GM12891 (cell line): ENCODE measurements at regions not wholly inside any gene's neighbourhood (a gene's known extent, or its start where the extent isn't known, plus 50 kb on each side); places are given as distances from the start of the nearest gene placed in this dataset.

Source experiments
- DNase-seq: peaks from one replicate; pipeline ENCODE4 v3.0.0; 2011; ENCODE audit warnings: low spot score; ENCODE audit not compliant: insufficient read length
- FAIRE-seq: peaks from 2 replicates; lab custom pipeline; 2011; peaks lifted over from hg19 to GRCh38; lab: Jason Lieb, UNC
- PAX5 ChIP-seq: IDR thresholded peaks from 2 replicates; pipeline ENCODE4 v1.6.1; 2011; ENCODE audit warnings: low read length, moderate library complexity, mild to moderate bottlenecking; ENCODE audit not compliant: insufficient read depth, severe bottlenecking
- POLR2A ChIP-seq: IDR thresholded peaks from 2 replicates; pipeline ENCODE4 v1.6.1; 2011; ENCODE audit warnings: low read depth, low read length, control low read depth
- POLR2AphosphoS5 ChIP-seq: IDR thresholded peaks from 2 replicates; pipeline ENCODE4 v1.6.1; 2011; ENCODE audit warnings: low read depth, low read length, control low read depth
- POU2F2 ChIP-seq: IDR thresholded peaks from 2 replicates; pipeline ENCODE4 v1.6.1; 2011; ENCODE audit warnings: low read depth, mild to moderate bottlenecking, control low read depth, low read length, moderate library complexity
- SPI1 ChIP-seq: IDR thresholded peaks from 2 replicates; pipeline ENCODE4 v1.6.1; 2011; ENCODE audit warnings: low read depth, low read length, control low read depth
- TAF1 ChIP-seq: IDR thresholded peaks from 2 replicates; pipeline ENCODE4 v1.6.1; 2011; ENCODE audit warnings: low read depth, low read length, control low read depth

GRCh38 chr14:71684323-71684722, 247.9 kb upstream of the RGS6 start:
- TF ChIP-seq TAF1 (no peak), POU2F2 (no peak), SPI1 (no peak), PAX5 (no peak), POLR2AphosphoS5 (no peak), POLR2A (no peak)
- no peak for DNase-seq
- FAIRE-seq = no peak

DNA sequence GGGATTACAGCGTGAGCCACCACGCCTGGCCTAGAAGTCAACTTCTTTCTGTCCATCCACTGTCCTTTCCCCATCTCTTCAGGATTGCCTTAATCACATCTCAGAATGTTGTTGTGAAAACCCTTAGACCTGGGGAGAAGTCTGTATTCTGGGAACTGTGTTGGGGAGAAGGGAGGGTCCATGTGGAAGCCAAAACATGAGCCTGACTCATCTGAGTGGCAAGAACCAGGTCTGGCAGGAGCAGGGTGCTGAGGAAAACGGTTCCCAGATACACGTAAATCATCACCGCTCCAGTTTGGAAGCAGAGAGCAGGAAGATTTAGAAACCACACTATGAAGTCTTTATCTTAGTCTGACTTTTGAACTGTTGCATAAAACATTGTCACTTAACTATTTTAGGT, 245.6 kb upstream of the RGS6 start:
- no peak for TF ChIP-seq POLR2AphosphoS5
- no peak for TF ChIP-seq SPI1
- TF ChIP-seq PAX5 = no peak
- TF ChIP-seq TAF1 = no peak
- TF ChIP-seq POLR2A = no peak
- no peak for TF ChIP-seq POU2F2
- FAIRE-seq (no peak), DNase-seq (no peak)

DNA sequence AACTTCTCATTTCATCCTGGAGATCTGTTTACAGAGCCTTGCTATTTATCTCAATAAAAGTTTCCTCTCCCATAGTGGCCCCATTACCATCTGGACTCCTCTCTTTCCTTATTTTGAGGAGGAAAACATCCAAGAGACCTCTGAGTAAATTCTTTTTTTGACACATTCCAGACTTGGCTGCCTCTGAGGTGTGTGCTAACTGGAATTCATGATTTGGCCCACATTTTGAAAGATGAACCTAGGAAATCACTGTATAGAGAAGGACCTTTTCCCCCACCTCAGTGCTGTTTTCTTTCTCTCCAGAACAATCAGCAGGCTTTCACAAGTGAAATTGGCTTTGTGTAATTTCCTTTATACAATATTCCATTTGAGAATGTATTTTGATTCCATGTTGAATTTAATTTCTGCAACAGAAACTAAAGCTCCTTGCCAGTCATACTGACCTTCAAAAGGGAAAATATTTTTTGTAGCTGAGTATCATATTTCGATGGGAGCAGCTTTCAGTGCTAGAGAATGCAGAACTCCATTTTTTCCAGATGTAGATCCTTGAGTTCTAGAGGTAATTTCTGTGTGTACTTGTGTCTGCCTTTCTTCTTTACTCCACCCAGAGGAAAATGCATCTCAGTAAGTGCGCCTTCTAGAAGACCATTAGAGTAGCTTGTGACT, 244.9 kb upstream of the RGS6 start:
- no peak for FAIRE-seq
- DNase-seq = no peak
- TF ChIP-seq SPI1 = no peak
- no peak for TF ChIP-seq TAF1
- no peak for TF ChIP-seq PAX5
- no peak for TF ChIP-seq POLR2A
- no peak for TF ChIP-seq POU2F2
- TF ChIP-seq POLR2AphosphoS5 = no peak

- TF ChIP-seq TAF1 (no peak), POLR2A (no peak), POLR2AphosphoS5 (no peak), PAX5 (no peak), SPI1 (no peak), POU2F2 (no peak)
- no peak for DNase-seq
- no peak for FAIRE-seq
Measured at GRCh38 chr14:71688576-71688975, 243.7 kb upstream of the RGS6 start.

DNA sequence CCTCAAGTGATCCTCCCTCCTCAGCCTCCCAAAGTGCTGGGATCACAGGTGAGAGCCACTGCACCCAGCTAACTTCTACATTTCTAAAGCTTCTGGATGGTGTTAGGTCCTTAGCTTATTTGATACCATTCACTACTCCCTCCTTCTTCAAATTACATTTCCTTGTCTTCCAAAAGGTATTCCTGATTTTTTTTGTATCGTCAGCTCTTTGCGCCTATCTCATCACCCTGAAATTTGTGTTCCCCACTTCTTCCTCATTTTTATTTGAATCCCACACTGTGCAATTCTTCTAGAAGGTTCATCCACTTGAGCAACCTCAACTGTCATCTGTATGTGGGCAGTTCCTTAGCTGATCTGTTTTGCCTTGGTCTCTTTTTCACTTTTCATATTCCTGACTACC, 241.8 kb upstream of the RGS6 start:
- TF ChIP-seq POLR2A (no peak), TAF1 (no peak), POU2F2 (no peak), POLR2AphosphoS5 (no peak), PAX5 (no peak), SPI1 (no peak)
- FAIRE-seq = no peak
- no peak for DNase-seq

DNA sequence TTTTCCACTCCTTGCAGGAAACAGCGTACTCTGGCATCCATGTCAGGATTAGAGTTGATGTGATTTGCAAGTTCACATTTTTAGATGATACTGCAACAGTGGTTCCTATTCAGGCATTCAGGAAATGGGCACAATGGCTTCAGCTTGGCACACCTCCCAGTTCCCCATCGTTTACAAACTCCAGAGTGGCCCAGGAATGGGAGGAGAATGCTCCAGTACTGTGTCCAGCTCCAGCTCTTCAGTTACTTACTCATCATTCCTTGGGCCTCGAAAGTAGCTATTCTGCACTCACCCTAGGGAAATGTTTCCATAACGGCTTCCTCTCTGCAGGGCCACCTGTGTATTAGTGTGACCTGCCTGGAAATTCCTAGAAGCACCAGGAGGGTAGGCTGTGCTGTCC, 239.7 kb upstream of the RGS6 start:
- TF ChIP-seq POU2F2 = no peak
- no peak for TF ChIP-seq POLR2A
- TF ChIP-seq SPI1 = no peak
- DNase-seq = no peak
- FAIRE-seq = no peak

- DNase-seq = no peak
- no peak for FAIRE-seq
- TF ChIP-seq SPI1 (no peak), POLR2A (no peak), POU2F2 (no peak), POLR2AphosphoS5 (no peak), PAX5 (no peak), TAF1 (no peak)
Measured at GRCh38 chr14:71693381-71693780, 238.8 kb upstream of the RGS6 start.

DNA sequence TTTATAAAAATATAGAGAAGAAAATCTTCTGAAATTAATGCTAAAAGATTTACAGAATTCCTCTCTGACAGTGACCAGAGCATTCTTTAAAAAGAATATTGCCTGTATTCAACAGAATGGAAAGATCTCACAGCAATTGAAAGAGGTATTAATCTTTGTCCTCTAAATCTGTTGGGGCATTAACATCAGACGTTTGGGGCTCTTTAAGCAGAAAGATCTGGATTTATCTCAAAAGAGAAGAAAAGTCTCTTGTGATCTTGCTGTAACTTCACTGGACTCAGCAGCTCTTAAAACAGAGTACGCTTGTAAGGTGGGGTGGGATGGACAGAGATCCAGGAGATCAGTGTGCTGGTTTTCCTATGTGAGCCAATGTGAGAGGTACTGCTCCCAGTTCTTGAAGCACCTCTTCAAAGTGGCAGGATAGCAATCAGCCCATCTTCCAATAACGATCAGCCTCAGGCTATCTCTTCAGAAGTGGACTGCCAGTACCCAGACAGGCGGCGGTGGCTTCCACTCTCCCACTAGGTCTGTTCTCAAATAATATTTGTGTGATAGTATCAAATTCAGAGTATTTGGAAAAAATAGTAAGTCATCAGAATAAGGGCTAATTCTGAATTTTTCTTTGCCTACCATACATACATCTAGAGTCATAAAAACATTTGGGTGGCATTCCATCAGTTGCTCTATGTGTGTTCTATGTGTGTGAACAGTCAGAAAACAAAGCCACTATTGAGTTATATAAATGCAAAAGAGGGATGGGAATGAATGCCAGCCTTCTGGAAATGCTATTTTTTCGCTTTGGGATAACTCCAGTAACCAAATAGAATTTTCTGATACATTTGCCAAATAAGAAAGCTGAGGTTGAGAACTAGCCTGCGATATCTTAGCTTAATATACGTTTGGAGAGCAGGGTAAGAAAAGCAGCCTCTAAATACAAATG, 237.4 kb upstream of the RGS6 start:
- DNase-seq (no peak), FAIRE-seq (no peak)
- TF ChIP-seq SPI1 (no peak), PAX5 (no peak), POU2F2 (no peak), TAF1 (no peak), POLR2AphosphoS5 (no peak), POLR2A (no peak)

GRCh38 chr14:71695611-71696350, 236.4 kb upstream of the RGS6 start:
- TF ChIP-seq POU2F2 (no peak), PAX5 (no peak), TAF1 (no peak), SPI1 (no peak), POLR2A (no peak), POLR2AphosphoS5 (no peak)
- no peak for DNase-seq
- FAIRE-seq = no peak
